H1 (cell line): ENCODE measurements at regions not wholly inside any gene's neighbourhood (a gene's known extent, or its start where the extent isn't known, plus 50 kb on each side); places are given as distances from the start of the nearest gene placed in this dataset.
A peak's percentile ranks its signal among the peaks of the same experiment; 100 is the strongest.
"Not testable (repeated sequence)": the region's sequence is repeated elsewhere in the genome, so short reads cannot be mapped to it uniquely, and the experiment has no call there.

Source experiments
- CTCF ChIA-PET: fragments of 300-600 bp; sonication (Branson Sonifier 250); formaldehyde crosslinking; loops from one replicate; lab custom pipeline; 2021; ENCODE audit not compliant: partially characterized antibody; lab: Charles Lee
- POLR2A ChIA-PET: fragments of 300-600 bp; sonication (Branson Sonifier 250); formaldehyde crosslinking; loops from one replicate; lab custom pipeline; 2021; ENCODE audit warnings: inconsistent platforms; ENCODE audit not compliant: partially characterized antibody; lab: Charles Lee
- DNase-seq, 2 experiments: peaks; one replicate each; pipeline versions ENCODE4 v3.0.0 to v3.0.0-alpha.2; 2010 to 2022; ENCODE audit warnings: low spot score in 2 of 2, low read depth in 1 of 2, mixed read lengths in 1 of 2
- FAIRE-seq: peaks from 2 replicates; lab custom pipeline; 2011; peaks lifted over from hg19 to GRCh38; lab: Jason Lieb, UNC
- H2AFZ ChIP-seq: 2 replicates; pipeline ENCODE4 v1.8.1; 2012; ENCODE audit warnings: low read length, inconsistent platforms
- H2AK5ac ChIP-seq: 2 replicates; pipeline ENCODE4 v1.6.1; 2013; ENCODE audit warnings: low read depth, low read length
- H2BK120ac ChIP-seq: replicated peaks from 2 replicates; pipeline ENCODE3; 2013; ENCODE audit warnings: low read depth, low read length, inconsistent platforms
- H2BK12ac ChIP-seq: 2 replicates; pipeline ENCODE4 v1.6.1; 2013; ENCODE audit warnings: low read depth, low read length
- H2BK15ac ChIP-seq: 2 replicates; pipeline ENCODE4 v1.6.1; 2013; ENCODE audit warnings: low read length
- H2BK20ac ChIP-seq: 2 replicates; pipeline ENCODE4 v1.6.1; 2013; ENCODE audit warnings: low read length
- H2BK5ac ChIP-seq: 2 replicates; pipeline ENCODE4 v1.6.1; 2013; ENCODE audit warnings: low read depth, low read length
- H3K14ac ChIP-seq: 2 replicates; pipeline ENCODE4 v1.6.1; 2013; ENCODE audit warnings: inconsistent platforms; ENCODE audit not compliant: insufficient read length
- H3K18ac ChIP-seq: 2 replicates; pipeline ENCODE4 v1.6.1; 2013; ENCODE audit warnings: low read length; ENCODE audit errors: extremely low read depth
- H3K23ac ChIP-seq: 2 replicates; pipeline ENCODE4 v1.6.1; 2013; ENCODE audit warnings: inconsistent platforms; ENCODE audit not compliant: insufficient read length
- H3K23me2 ChIP-seq: 2 replicates; pipeline ENCODE4 v1.6.1; 2013; ENCODE audit warnings: low read depth, low read length
- H3K27ac ChIP-seq: 2 replicates; pipeline ENCODE4 v1.6.1; 2011; ENCODE audit warnings: low read depth, low read length, inconsistent platforms
- H3K27me3 ChIP-seq, 4 experiments: replicated peaks in 1 of 4; 1 replicate in 1 of 4; 2 replicates in 3 of 4; pipeline versions ENCODE4 v1.6.1 to v1.8.1; 2011 to 2013; ENCODE audit warnings: low read length in 3 of 4, mild to moderate bottlenecking in 3 of 4, inconsistent platforms in 2 of 4, mixed read lengths in 2 of 4, moderate library complexity in 1 of 4; ENCODE audit not compliant: control insufficient read depth in 3 of 4, insufficient read depth in 3 of 4; ENCODE audit errors: extremely low read depth in 1 of 4
- H3K36me3 ChIP-seq, 4 experiments: 2 replicates each; pipeline versions ENCODE4 v1.6.1 to v1.8.1; 2011 to 2013; ENCODE audit warnings: mild to moderate bottlenecking in 4 of 4, low read length in 3 of 4, moderate library complexity in 2 of 4, control low read depth in 1 of 4, inconsistent platforms in 1 of 4; ENCODE audit not compliant: insufficient read depth in 4 of 4, control insufficient read depth in 2 of 4
- H3K4ac ChIP-seq: replicated peaks from 2 replicates; pipeline ENCODE3; 2013; ENCODE audit warnings: low read length, low read depth, mixed read lengths, inconsistent platforms; ENCODE audit not compliant: insufficient read length
- H3K4me1 ChIP-seq, 4 experiments: replicated peaks in 1 of 4; 1 replicate in 1 of 4; 2 replicates in 3 of 4; pipeline versions ENCODE4 v1.6.1 to v1.8.1; 2011 to 2013; ENCODE audit warnings: low read length in 3 of 4, inconsistent platforms in 2 of 4, mixed read lengths in 1 of 4; ENCODE audit not compliant: insufficient read depth in 4 of 4, control insufficient read depth in 3 of 4
- H3K4me2 ChIP-seq, 2 experiments: 2 replicates each; pipeline versions ENCODE4 v1.6.1 to v1.8.1; 2011 to 2013; ENCODE audit warnings: low read depth in 2 of 2, low read length in 2 of 2, control low read depth in 1 of 2, inconsistent platforms in 1 of 2, mild to moderate bottlenecking in 1 of 2; ENCODE audit not compliant: insufficient read depth in 1 of 2
- H3K4me3 ChIP-seq, 4 experiments: fragments of 200-600, 300-600 bp in 1 of 4; sonication (generic), shearing (Covaris generic), sonication (Bioruptor Twin) in 1 of 4; 2 replicates each; pipeline versions ENCODE4 v1.5.1 to v1.8.1; 2011 to 2016; ENCODE audit warnings: low read length in 4 of 4, low read depth in 3 of 4, control low read depth in 2 of 4, inconsistent platforms in 2 of 4, mild to moderate bottlenecking in 2 of 4, mixed read lengths in 1 of 4, moderate library complexity in 1 of 4; ENCODE audit not compliant: insufficient read depth in 2 of 4; ENCODE audit errors: extremely low read depth in 1 of 4
- H3K56ac ChIP-seq: replicated peaks from 2 replicates; pipeline ENCODE3; 2013; ENCODE audit warnings: low read depth, mild to moderate bottlenecking, mixed read lengths, low read length, inconsistent platforms; ENCODE audit not compliant: insufficient read length
- H3K79me1 ChIP-seq: 2 replicates; pipeline ENCODE4 v1.6.1; 2013; ENCODE audit warnings: low read depth, low read length, control low read depth
- H3K79me2 ChIP-seq, 2 experiments: 2 replicates each; pipeline versions ENCODE4 v1.6.1 to v1.8.1; 2012 to 2013; ENCODE audit warnings: low read length in 2 of 2, mild to moderate bottlenecking in 2 of 2, inconsistent platforms in 1 of 2; ENCODE audit not compliant: insufficient read depth in 2 of 2, control insufficient read depth in 1 of 2
- H3K9ac ChIP-seq, 4 experiments: replicated peaks in 1 of 4; 1 replicate in 1 of 4; 2 replicates in 3 of 4; pipeline versions ENCODE4 v1.6.1 to v1.8.1; 2011 to 2013; ENCODE audit warnings: low read depth in 3 of 4, low read length in 3 of 4, control low read depth in 2 of 4, mild to moderate bottlenecking in 2 of 4, moderate library complexity in 2 of 4, inconsistent platforms in 1 of 4; ENCODE audit errors: extremely low read depth in 1 of 4
- H3K9me3 ChIP-seq, 2 experiments: 2 replicates each; pipeline versions ENCODE4 v1.6.1 to v1.8.1; 2012 to 2013; ENCODE audit warnings: mild to moderate bottlenecking in 2 of 2, moderate library complexity in 2 of 2, control low read depth in 1 of 2, inconsistent platforms in 1 of 2, low read depth in 1 of 2, low read length in 1 of 2, mixed read lengths in 1 of 2; ENCODE audit not compliant: insufficient read depth in 2 of 2
- H4K20me1 ChIP-seq, 2 experiments: replicated peaks in 1 of 2; 2 replicates each; pipeline versions ENCODE3 to v1.8.1; 2011 to 2013; ENCODE audit warnings: inconsistent platforms in 2 of 2, low read length in 2 of 2, mild to moderate bottlenecking in 1 of 2; ENCODE audit not compliant: insufficient read depth in 2 of 2, control insufficient read depth in 1 of 2
- H4K5ac ChIP-seq: 2 replicates; pipeline ENCODE4 v1.6.1; 2013; ENCODE audit warnings: low read length, low read depth, mixed read lengths, inconsistent platforms; ENCODE audit not compliant: insufficient read length
- H4K8ac ChIP-seq: 2 replicates; pipeline ENCODE4 v1.8.0; 2013; ENCODE audit warnings: mild to moderate bottlenecking, moderate library complexity, low read length, inconsistent platforms; ENCODE audit not compliant: insufficient read depth; ENCODE audit errors: extremely low read depth
- H4K91ac ChIP-seq: replicated peaks from 2 replicates; pipeline ENCODE3; 2013; ENCODE audit warnings: low read length, mixed read lengths, inconsistent platforms; ENCODE audit not compliant: insufficient read length
- CEBPB ChIP-seq: IDR thresholded peaks from 2 replicates; pipeline ENCODE4 v1.6.1; 2012; ENCODE audit warnings: low read depth, low read length
- WGBS, 2 experiments: shearing (Covaris generic) in 1 of 2; methylation state at CpG; one replicate each; pipeline versions ENCODE4 v1.1.6 to v1.1.7; 2013 to 2015; ENCODE audit warnings: low lambda C conversion rate in 2 of 2, mixed read lengths in 2 of 2, inconsistent platforms in 1 of 2, low coverage in 1 of 2, missing lambda C conversion rate in 1 of 2; ENCODE audit not compliant: insufficient replicate concordance in 2 of 2, insufficient coverage in 1 of 2, insufficient read length in 1 of 2; ENCODE audit errors: extremely low coverage in 1 of 2, missing lambda C conversion rate in 1 of 2; 5-methylcytosine and 5-hydroxymethylcytosine counted together

- H2BK5ac ChIP-seq, H3K14ac ChIP-seq, FAIRE-seq, H3K18ac ChIP-seq, DNase-seq, H3K79me2 ChIP-seq, H3K36me3 ChIP-seq, H4K91ac ChIP-seq, H3K9me3 ChIP-seq, H3K9ac ChIP-seq, H4K20me1 ChIP-seq, H3K56ac ChIP-seq, H2BK120ac ChIP-seq, H4K8ac ChIP-seq, H2BK20ac ChIP-seq, H3K23ac ChIP-seq, H3K4me2 ChIP-seq, H2AK5ac ChIP-seq, H3K27ac ChIP-seq, H2BK15ac ChIP-seq, H3K27me3 ChIP-seq, H3K23me2 ChIP-seq, H3K4me1 ChIP-seq, H2BK12ac ChIP-seq, H3K4me3 ChIP-seq, POLR2A ChIA-PET, H3K4ac ChIP-seq, H2AFZ ChIP-seq, H3K79me1 ChIP-seq, H4K5ac ChIP-seq: not testable (repeated sequence)
- WGBS, 2 experiments = 83% methylated on average over 2 of the region's 2 CpGs; no CpG with 5 or more reads in 1 of the 2 experiments
- CTCF ChIA-PET = interaction anchor here (1.0 to 1.3 kb wide), 4 partner anchors 33 to 243 kb away, joined by 3 to 13 read pairs (median 5); no protein-coding TSS in a partner anchor
- peak; percentile 76; the same call in 1 of the 2 replicates for TF ChIP-seq CEBPB
Observed at GRCh38 chr2:163132207-163132606, 293.6 kb upstream of the KCNH7 start.
